ENCODE measurements at regions not wholly inside any gene's neighbourhood (a gene's known extent, or its start where the extent isn't known, plus 50 kb on each side); places are given as distances from the start of the nearest gene placed in this dataset.

DNA sequence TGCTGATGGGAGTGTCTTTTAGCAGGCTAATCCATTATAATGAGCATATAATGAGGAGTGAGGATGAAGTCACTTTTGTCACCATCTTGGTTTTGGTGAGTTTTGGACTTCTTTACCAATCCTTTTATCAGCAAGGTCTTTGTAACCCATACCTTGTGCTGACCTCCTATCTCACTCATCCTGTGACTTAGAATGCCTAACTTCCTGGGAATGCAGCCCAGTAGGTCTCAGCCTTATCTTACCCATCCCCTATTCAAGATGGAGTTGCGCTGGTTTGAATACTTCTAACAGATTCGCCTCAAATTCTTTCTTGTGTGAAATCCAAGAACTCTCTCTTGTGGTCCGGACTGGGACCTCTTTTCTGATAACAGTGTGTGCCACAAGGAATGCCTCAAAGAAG, 253.1 kb upstream of the CACNA2D1 start:
- 75 to 89% (median 85%) methylated on average over 3 of the region's 3 CpGs for WGBS, 5 donors
- intact Hi-C loops (cut with DNase I; ENCODE audit: low total_unique reads) = no loop called here
- Histone ChIP-seq H3K27me3 (no peaks in the 10 kb centered on the region), H3K9me3 (no peaks in the 10 kb centered on the region), H3K36me3 (no peaks in the 10 kb centered on the region), H3K4me3 (no peak overlapping the region), H3K27ac (no peak overlapping the region), H3K4me1 (no peaks in the 10 kb centered on the region)
- TF ChIP-seq POLR2AphosphoS5 (IDR thresholded peaks at IDR 0.05) = no peak
- TF ChIP-seq, protein P1, sequence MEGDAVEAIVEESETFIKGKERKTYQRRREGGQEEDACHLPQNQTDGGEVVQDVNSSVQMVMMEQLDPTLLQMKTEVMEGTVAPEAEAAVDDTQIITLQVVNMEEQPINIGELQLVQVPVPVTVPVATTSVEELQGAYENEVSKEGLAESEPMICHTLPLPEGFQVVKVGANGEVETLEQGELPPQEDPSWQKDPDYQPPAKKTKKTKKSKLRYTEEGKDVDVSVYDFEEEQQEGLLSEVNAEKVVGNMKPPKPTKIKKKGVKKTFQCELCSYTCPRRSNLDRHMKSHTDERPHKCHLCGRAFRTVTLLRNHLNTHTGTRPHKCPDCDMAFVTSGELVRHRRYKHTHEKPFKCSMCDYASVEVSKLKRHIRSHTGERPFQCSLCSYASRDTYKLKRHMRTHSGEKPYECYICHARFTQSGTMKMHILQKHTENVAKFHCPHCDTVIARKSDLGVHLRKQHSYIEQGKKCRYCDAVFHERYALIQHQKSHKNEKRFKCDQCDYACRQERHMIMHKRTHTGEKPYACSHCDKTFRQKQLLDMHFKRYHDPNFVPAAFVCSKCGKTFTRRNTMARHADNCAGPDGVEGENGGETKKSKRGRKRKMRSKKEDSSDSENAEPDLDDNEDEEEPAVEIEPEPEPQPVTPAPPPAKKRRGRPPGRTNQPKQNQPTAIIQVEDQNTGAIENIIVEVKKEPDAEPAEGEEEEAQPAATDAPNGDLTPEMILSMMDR (IDR thresholded peaks at IDR 0.05) = no peak
- TF ChIP-seq EP300 (IDR thresholded peaks at IDR 0.05) = no peak
- TF ChIP-seq POLR2A (IDR thresholded peaks at IDR 0.05) = no peak
- no peak for DNase-seq

DNA sequence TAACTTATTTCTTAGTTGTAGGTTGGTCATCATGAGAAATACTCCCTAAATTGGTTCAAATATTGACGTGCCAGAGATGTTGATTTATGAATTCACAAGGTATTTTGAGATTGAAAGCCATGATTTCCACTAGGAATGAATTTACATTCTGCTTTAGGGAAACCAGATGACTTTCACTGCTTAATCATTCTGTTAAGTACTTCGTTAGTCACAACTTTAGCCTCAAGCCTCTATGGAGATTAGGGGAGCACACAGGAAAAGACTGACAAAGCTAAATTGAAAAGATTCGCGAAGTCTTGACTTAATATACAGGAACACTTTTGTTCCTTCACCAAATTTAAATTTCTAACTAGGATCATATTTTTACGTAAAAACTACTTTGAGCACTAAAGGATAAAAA, 250.4 kb upstream of the CACNA2D1 start:
- TF ChIP-seq POLR2AphosphoS5 (IDR thresholded peaks at IDR 0.05) = no peak
- Histone ChIP-seq H3K36me3 (no peaks in the 10 kb centered on the region), H3K9me3 (no peaks in the 10 kb centered on the region), H3K4me1 (no peaks in the 10 kb centered on the region), H3K27me3 (no peaks in the 10 kb centered on the region), H3K4me3 (no peak overlapping the region), H3K27ac (no peak overlapping the region)
- DNase-seq = no peak
- 85 to 89% (median 86%) methylated on average over 5 of the region's 5 CpGs for WGBS, 5 donors
- intact Hi-C loops (cut with DNase I; ENCODE audit: low total_unique reads) = no loop called here

DNA sequence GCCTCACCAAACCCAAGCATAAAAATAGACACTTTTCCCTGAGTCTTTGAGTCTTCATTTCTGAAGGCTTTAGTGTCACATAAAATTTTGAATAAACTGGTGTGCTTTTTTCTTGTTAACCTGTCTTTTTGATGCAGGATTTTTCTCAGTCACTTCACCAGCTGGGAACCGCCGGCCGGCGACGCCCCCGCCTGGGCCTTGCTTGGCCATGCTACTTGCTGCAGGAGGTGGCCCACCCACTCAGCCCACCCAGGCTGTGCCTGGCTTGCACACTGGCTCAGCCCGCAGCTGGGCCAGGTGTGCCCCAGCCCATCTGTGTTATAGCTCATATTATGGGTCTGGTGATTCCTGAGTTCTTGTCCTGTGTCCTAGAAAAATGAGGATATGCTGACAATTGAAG, 247.4 kb upstream of the CACNA2D1 start:
- no peaks in the 10 kb centered on the region for H3K4me1 ChIP-seq
- H3K4me3 ChIP-seq = no peak overlapping the region
- 91 to 99% (median 97%) methylated on average over 7 of the region's 7 CpGs for WGBS, 5 donors
- no peak for DNase-seq
- intact Hi-C loops (cut with DNase I; ENCODE audit: low total_unique reads) = no loop called here
- TF ChIP-seq POLR2A (IDR thresholded peaks at IDR 0.05) = no peak
- TF ChIP-seq POLR2AphosphoS5 (IDR thresholded peaks at IDR 0.05) = no peak
- TF ChIP-seq, protein P1 (IDR thresholded peaks at IDR 0.05) = no peak
- no peak for TF ChIP-seq EP300 (IDR thresholded peaks at IDR 0.05)
- no peaks in the 10 kb centered on the region for H3K9me3 ChIP-seq
- no peaks in the 10 kb centered on the region for H3K27me3 ChIP-seq
- H3K36me3 ChIP-seq = no peaks in the 10 kb centered on the region
- no peak overlapping the region for H3K27ac ChIP-seq

DNA sequence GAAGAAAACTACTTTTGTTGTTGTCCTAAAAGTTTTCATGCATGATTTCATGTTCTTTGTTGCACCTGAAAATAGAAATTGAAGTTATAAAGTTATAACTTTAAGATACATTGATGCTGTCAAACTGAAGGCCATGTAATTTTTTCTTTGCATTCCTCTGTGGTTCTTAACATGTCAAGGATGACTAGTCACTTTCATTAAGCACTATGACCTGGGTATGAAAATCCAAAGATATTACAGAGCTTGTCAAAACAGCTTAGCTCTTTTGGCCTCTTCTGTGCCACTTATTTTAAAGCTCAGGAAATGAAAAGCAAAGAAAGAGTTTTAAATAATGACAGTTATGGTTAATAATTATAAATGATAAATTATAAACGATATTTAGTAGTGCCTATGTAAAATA, 241.6 kb upstream of the CACNA2D1 start:
- no peaks in the 10 kb centered on the region for H3K4me1 ChIP-seq
- TF ChIP-seq EP300 (IDR thresholded peaks at IDR 0.05) (no peak), POLR2A (IDR thresholded peaks at IDR 0.05) (no peak), POLR2AphosphoS5 (IDR thresholded peaks at IDR 0.05) (no peak)
- TF ChIP-seq, protein P1 (IDR thresholded peaks at IDR 0.05) = no peak
- no peak overlapping the region for H3K27ac ChIP-seq
- H3K27me3 ChIP-seq = no peaks in the 10 kb centered on the region
- no peak overlapping the region for H3K4me3 ChIP-seq
- WGBS, 5 donors = 63 to 86% (median 75%) methylated on average over 1 of the region's 1 CpG
- intact Hi-C loops (cut with DNase I; ENCODE audit: low total_unique reads) = no loop called here
- no peaks in the 10 kb centered on the region for H3K36me3 ChIP-seq
- no peaks in the 10 kb centered on the region for H3K9me3 ChIP-seq
- no peak for DNase-seq

DNA sequence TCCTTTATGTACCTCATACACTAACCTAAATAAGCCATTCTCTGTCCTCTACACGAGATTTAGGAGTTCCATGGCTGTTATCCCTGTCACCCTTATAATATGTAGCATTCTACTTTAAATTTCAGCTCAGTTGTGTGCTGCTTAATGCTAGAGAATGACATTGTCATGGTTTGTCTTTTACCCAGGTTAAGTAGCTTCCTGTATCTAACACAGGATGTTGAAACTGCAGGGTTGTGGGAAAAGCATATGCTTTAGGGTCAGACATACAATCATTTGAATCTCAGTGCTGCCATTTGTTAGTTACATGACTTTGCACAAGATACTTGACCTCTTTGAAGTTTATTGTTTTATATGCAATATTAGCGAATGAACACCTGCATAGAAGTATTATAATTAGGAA, 235.1 kb upstream of the CACNA2D1 start:
- Histone ChIP-seq H3K4me3 (no peak overlapping the region), H3K27me3 (no peaks in the 10 kb centered on the region), H3K36me3 (no peaks in the 10 kb centered on the region), H3K4me1 (peaks cover 0 to 10% (median 0%) of the 10 kb centered on the region in 4 donors), H3K9me3 (no peaks in the 10 kb centered on the region), H3K27ac (no peak overlapping the region)
- intact Hi-C loops (cut with DNase I; ENCODE audit: low total_unique reads) = no loop called here
- peak in 1 of 2 donors; percentile 22 for DNase-seq
- TF ChIP-seq POLR2AphosphoS5 (IDR thresholded peaks at IDR 0.05) (no peak), EP300 (IDR thresholded peaks at IDR 0.05) (no peak), POLR2A (IDR thresholded peaks at IDR 0.05) (no peak)
- TF ChIP-seq, protein P1 (IDR thresholded peaks at IDR 0.05) = no peak
- WGBS, 5 donors = 47 to 60% (median 49%) methylated on average over 2 of the region's 2 CpGs

All from stomach (tissue), 8 donors.